HepG2 (cell line): ENCODE measurements at regions not wholly inside any gene's neighbourhood (a gene's known extent, or its start where the extent isn't known, plus 50 kb on each side); places are given as distances from the start of the nearest gene placed in this dataset.

Source experiments
- ATAC-seq: fragments of 200-7000 bp; cut with Tn5 transposase; 3 replicates; pipeline ENCODE4 v1.9.1; 2020; ENCODE audit warnings: mild to moderate bottlenecking, moderate library complexity
- BruUV-seq: library from RNA; stranded (reverse); fragments of 400-500 nt; replicated peaks from 2 replicates; lab custom pipeline; 2021; lab: Mats Ljungman, UMichigan
- CTCF ChIA-PET: fragments of 300-600 bp; formaldehyde crosslinking; extraction: SDS; loops from one replicate; lab custom pipeline; 2021; ENCODE audit warnings: low total read pairs, inconsistent platforms, low intra/inter-chr PET ratio; lab: Yijun Ruan, JAX
- POLR2A ChIA-PET: fragments of 350-600 bp; sonication (Branson Sonifier 250); formaldehyde crosslinking; loops from one replicate; lab custom pipeline; 2020; ENCODE audit warnings: antibody characterized with exemption, inconsistent platforms; lab: Yijun Ruan, JAX
- DNase-seq: peaks from one replicate; pipeline ENCODE4 v3.0.0-alpha.2; 2015; ENCODE audit warnings: low spot score
- FAIRE-seq: peaks from 3 replicates; lab custom pipeline; 2011; peaks lifted over from hg19 to GRCh38; lab: Jason Lieb, UNC
- H2AFZ ChIP-seq: one replicate; pipeline ENCODE4 v1.6.1; 2011; ENCODE audit warnings: low read length, inconsistent platforms
- H3K27ac ChIP-seq: fragments of 300-600 bp; 3 replicates; pipeline ENCODE4 v1.8.0; 2011; ENCODE audit warnings: mixed run types, mild to moderate bottlenecking, mixed read lengths, low read length, inconsistent platforms; ENCODE audit not compliant: insufficient read depth; ENCODE audit errors: extremely low read length
- H3K27me3 ChIP-seq, 2 experiments: fragments of 200-600 bp in 1 of 2; 2 replicates in 1 of 2; 3 replicates in 1 of 2; pipeline versions ENCODE4 v1.6.0 to v1.8.0; 2011; ENCODE audit warnings: low read length in 2 of 2, mild to moderate bottlenecking in 2 of 2, moderate library complexity in 2 of 2, inconsistent platforms in 1 of 2; ENCODE audit not compliant: insufficient read depth in 2 of 2, control insufficient read depth in 1 of 2
- H3K36me3 ChIP-seq, 2 experiments: fragments of 200-600 bp in 1 of 2; replicated peaks in 1 of 2; 2 replicates in 1 of 2; 3 replicates in 1 of 2; pipeline versions ENCODE4 v1.5.1 to v1.8.0; 2011; ENCODE audit warnings: low read length in 2 of 2, inconsistent platforms in 1 of 2; ENCODE audit not compliant: insufficient read depth in 2 of 2, control insufficient read depth in 1 of 2
- H3K4me1 ChIP-seq: 2 replicates; pipeline ENCODE4 v1.5.1; 2012; ENCODE audit warnings: low read length, inconsistent platforms; ENCODE audit not compliant: insufficient read depth
- H3K4me2 ChIP-seq: 2 replicates; pipeline ENCODE4 v1.6.0; 2011; ENCODE audit warnings: low read depth, low read length, inconsistent platforms
- H3K4me3 ChIP-seq, 3 experiments: fragments of 200-600 bp in 1 of 3; sonication (generic), shearing (Covaris generic) in 1 of 3; replicated peaks in 1 of 3; 2 replicates each; pipeline ENCODE4 v1.5.1; 2011 to 2016; ENCODE audit warnings: low read length in 3 of 3, inconsistent platforms in 2 of 3, low read depth in 2 of 3, mild to moderate bottlenecking in 2 of 3, control low read depth in 1 of 3, mixed read lengths in 1 of 3; ENCODE audit not compliant: insufficient read depth in 1 of 3
- H3K79me2 ChIP-seq: one replicate; pipeline ENCODE4 v1.6.1; 2011; ENCODE audit warnings: low read length, inconsistent platforms; ENCODE audit not compliant: insufficient read depth
- H3K9ac ChIP-seq: 2 replicates; pipeline ENCODE4 v1.6.0; 2011; ENCODE audit warnings: mild to moderate bottlenecking, low read depth, low read length, inconsistent platforms; ENCODE audit not compliant: insufficient read depth
- H3K9me3 ChIP-seq: 2 replicates; pipeline ENCODE4 v1.5.1; 2012; ENCODE audit warnings: mild to moderate bottlenecking, low read length
- H4K20me1 ChIP-seq: 2 replicates; pipeline ENCODE4 v1.6.0; 2011; ENCODE audit warnings: inconsistent platforms, mild to moderate bottlenecking, low read length, moderate library complexity; ENCODE audit not compliant: insufficient read depth
- ELF3 ChIP-seq: IDR thresholded peaks from 2 replicates; pipeline ENCODE4 v1.6.1; 2016; ENCODE audit warnings: missing genetic modification reagents, missing compliant biosample characterization
- HHEX ChIP-seq: IDR thresholded peaks from 2 replicates; pipeline ENCODE4 v1.6.1; 2016; ENCODE audit warnings: control low read depth
- ISX ChIP-seq: sonication (generic); formaldehyde crosslinking; conservative IDR thresholded peaks from 2 replicates; pipeline ENCODE4 v1.5.0; 2020; ENCODE audit warnings: missing genetic modification reagents
- KLF11 ChIP-seq: IDR thresholded peaks from 2 replicates; pipeline ENCODE4 v1.6.1; 2016; ENCODE audit warnings: missing compliant biosample characterization
- KLF13 ChIP-seq: sonication (generic); formaldehyde crosslinking; IDR thresholded peaks from 2 replicates; pipeline ENCODE4 v1.4.0; 2020; ENCODE audit warnings: mild to moderate bottlenecking, missing genetic modification reagents
- NONO ChIP-seq, 2 experiments: fragments of 450-650 bp in 1 of 2; sonication (generic) in 1 of 2; formaldehyde crosslinking in 1 of 2; IDR thresholded peaks in 1 of 2; conservative IDR thresholded peaks in 1 of 2; 2 replicates each; pipeline versions ENCODE4 v1.6.1 to v1.8.0; 2017 to 2022; ENCODE audit warnings: mild to moderate bottlenecking in 1 of 2, missing genetic modification reagents in 1 of 2, moderate library complexity in 1 of 2
- RAD21 ChIP-seq: fragments of 450-650 bp; formaldehyde crosslinking; IDR thresholded peaks from 2 replicates; pipeline ENCODE4 v1.5.0; 2020; ENCODE audit warnings: mild to moderate bottlenecking
- SNAPC5 ChIP-seq: sonication (generic); formaldehyde crosslinking; IDR thresholded peaks from 2 replicates; pipeline ENCODE4 v1.8.1; 2023; ENCODE audit warnings: mild to moderate bottlenecking, missing genetic modification reagents, borderline replicate concordance
- ZC3H4 ChIP-seq: sonication (generic); formaldehyde crosslinking; IDR thresholded peaks from 2 replicates; pipeline ENCODE4 v1.4.0; 2020; ENCODE audit warnings: missing genetic modification reagents, borderline replicate concordance
- ZEB1 ChIP-seq: IDR thresholded peaks from 2 replicates; pipeline ENCODE4 v1.6.1; 2012; ENCODE audit warnings: mild to moderate bottlenecking, low read depth, inconsistent platforms; ENCODE audit not compliant: insufficient replicate concordance
- ZFP62 ChIP-seq: sonication (generic); formaldehyde crosslinking; IDR thresholded peaks from 2 replicates; pipeline ENCODE4 v1.4.0; 2020; ENCODE audit warnings: missing genetic modification reagents
- ZNF24 ChIP-seq: fragments of 450-650 bp; IDR thresholded peaks from 2 replicates; pipeline ENCODE4 v1.6.1; 2017; ENCODE audit warnings: antibody characterized with exemption, mild to moderate bottlenecking
- ZNF329 ChIP-seq: sonication (generic); formaldehyde crosslinking; IDR thresholded peaks from 2 replicates; pipeline ENCODE4 v1.9.0; 2021; ENCODE audit warnings: low read depth, mild to moderate bottlenecking, missing genetic modification reagents
- ZNF383 ChIP-seq: sonication (generic); formaldehyde crosslinking; IDR thresholded peaks from 2 replicates; pipeline ENCODE4 v1.4.0; 2020; ENCODE audit warnings: missing genetic modification reagents, mild to moderate bottlenecking, borderline replicate concordance
- ZNF484 ChIP-seq: sonication (generic); formaldehyde crosslinking; IDR thresholded peaks from 2 replicates; pipeline ENCODE4 v1.5.1; 2020; ENCODE audit warnings: mild to moderate bottlenecking, low read depth, missing genetic modification reagents, borderline replicate concordance
- ZNF777 ChIP-seq: sonication (generic); formaldehyde crosslinking; IDR thresholded peaks from 2 replicates; pipeline ENCODE4 v1.4.0; 2020; ENCODE audit warnings: missing genetic modification reagents
- ZSCAN30 ChIP-seq: sonication (generic); formaldehyde crosslinking; IDR thresholded peaks from 2 replicates; pipeline ENCODE4 v1.5.0; 2020; ENCODE audit warnings: mild to moderate bottlenecking, missing genetic modification reagents
- ZSCAN31 ChIP-seq: sonication (generic); formaldehyde crosslinking; IDR thresholded peaks from 2 replicates; pipeline ENCODE4 v1.5.0; 2020; ENCODE audit warnings: low read depth, mild to moderate bottlenecking, missing genetic modification reagents
- in situ Hi-C: cut with HindIII; loops from 2 replicates; pipeline ENCODE4 v1.10.0; 2017; ENCODE audit warnings: low pct_unique_long_range_greater_than_20kb; ENCODE audit not compliant: extremely low pct_ligation_motif_present
- intact Hi-C: fragments of 100-400 bp; cut with micrococcal nuclease; formaldehyde crosslinking; loops from one replicate; pipeline ENCODE4 v1.10.0; 2022; ENCODE audit not compliant: unreplicated experiment
- TF ChIP-seq, protein P1 (sequence below): sonication (generic); formaldehyde crosslinking; IDR thresholded peaks from 2 replicates; pipeline ENCODE4 v1.4.0; 2020; ENCODE audit warnings: low read depth, missing genetic modification reagents
- TF ChIP-seq, protein P2 (sequence below): sonication (generic); formaldehyde crosslinking; IDR thresholded peaks from 2 replicates; pipeline ENCODE4 v1.5.0; 2020; ENCODE audit warnings: missing genetic modification reagents

DNA sequence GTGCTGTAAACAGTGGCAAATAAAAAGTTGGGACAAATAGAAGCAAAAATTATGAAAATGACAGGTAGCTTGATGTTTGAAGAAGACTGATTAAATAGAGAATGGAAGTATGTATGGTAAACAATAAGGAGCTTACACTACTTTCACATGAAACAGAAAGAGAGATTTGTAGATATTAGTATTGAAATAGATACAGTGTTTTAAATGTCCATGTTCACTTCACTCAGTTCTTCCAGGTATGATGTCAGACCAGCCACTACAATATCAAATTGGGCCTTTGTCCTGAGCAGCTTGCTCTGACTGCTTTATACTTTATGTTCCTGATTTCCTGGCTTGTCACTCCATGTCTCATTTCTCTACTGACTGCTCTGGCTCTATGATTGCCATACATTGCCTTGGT is 107.5 kb downstream of the CENPW start:
- no peak for ATAC-seq
- intact Hi-C loops, result no loop called here
- CTCF ChIA-PET, result no interaction called here
- DNase-seq, result no peak
- Histone ChIP-seq H3K79me2 (no peaks in the 10 kb centered on the region), H3K27ac (no peak overlapping the region), H3K9ac (no peak overlapping the region), H4K20me1 (no peaks in the 10 kb centered on the region), H3K36me3 (no peaks in the 10 kb centered on the region), H3K4me1 (no peaks in the 10 kb centered on the region), H3K27me3 (no peaks in the 10 kb centered on the region; a peak in 1 of 5 replicates), H3K9me3 (no peaks in the 10 kb centered on the region), H2AFZ (no peak overlapping the region), H3K4me2 (no peak overlapping the region), H3K4me3 (no peak overlapping the region)
- POLR2A ChIA-PET, result no interaction called here
- no peak for FAIRE-seq
- in situ Hi-C loops, result no loop called here
- TF ChIP-seq ZSCAN31 (CRISPR knock-in tag), result no peak
- TF ChIP-seq ZNF484 (CRISPR knock-in tag), result no peak
- no peak for TF ChIP-seq ZEB1
- no peak for TF ChIP-seq ZNF329 (CRISPR knock-in tag)
- TF ChIP-seq KLF13 (CRISPR knock-in tag), result no peak
- TF ChIP-seq KLF11, result no peak
- TF ChIP-seq ISX (CRISPR knock-in tag), result no peak
- no peak for TF ChIP-seq HHEX (CRISPR knock-in tag)
- TF ChIP-seq ZC3H4, result no peak
- TF ChIP-seq NONO (IDR thresholded peaks at IDR 0.05), result no peak
- no peak for TF ChIP-seq NONO (CRISPR knock-in tag; conservative IDR thresholded peaks at IDR 0.05)
- TF ChIP-seq, protein P1, sequence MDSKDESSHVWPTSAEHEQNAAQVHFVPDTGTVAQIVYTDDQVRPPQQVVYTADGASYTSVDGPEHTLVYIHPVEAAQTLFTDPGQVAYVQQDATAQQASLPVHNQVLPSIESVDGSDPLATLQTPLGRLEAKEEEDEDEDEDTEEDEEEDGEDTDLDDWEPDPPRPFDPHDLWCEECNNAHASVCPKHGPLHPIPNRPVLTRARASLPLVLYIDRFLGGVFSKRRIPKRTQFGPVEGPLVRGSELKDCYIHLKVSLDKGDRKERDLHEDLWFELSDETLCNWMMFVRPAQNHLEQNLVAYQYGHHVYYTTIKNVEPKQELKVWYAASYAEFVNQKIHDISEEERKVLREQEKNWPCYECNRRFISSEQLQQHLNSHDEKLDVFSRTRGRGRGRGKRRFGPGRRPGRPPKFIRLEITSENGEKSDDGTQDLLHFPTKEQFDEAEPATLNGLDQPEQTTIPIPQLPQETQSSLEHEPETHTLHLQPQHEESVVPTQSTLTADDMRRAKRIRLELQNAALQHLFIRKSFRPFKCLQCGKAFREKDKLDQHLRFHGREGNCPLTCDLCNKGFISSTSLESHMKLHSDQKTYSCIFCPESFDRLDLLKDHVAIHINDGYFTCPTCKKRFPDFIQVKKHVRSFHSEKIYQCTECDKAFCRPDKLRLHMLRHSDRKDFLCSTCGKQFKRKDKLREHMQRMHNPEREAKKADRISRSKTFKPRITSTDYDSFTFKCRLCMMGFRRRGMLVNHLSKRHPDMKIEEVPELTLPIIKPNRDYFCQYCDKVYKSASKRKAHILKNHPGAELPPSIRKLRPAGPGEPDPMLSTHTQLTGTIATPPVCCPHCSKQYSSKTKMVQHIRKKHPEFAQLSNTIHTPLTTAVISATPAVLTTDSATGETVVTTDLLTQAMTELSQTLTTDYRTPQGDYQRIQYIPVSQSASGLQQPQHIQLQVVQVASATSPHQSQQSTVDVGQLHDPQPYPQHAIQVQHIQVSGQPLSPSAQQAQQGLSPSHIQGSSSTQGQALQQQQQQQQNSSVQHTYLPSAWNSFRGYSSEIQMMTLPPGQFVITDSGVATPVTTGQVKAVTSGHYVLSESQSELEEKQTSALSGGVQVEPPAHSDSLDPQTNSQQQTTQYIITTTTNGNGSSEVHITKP, result no peak
- TF ChIP-seq ELF3 (CRISPR knock-in tag), result no peak
- TF ChIP-seq ZNF777 (CRISPR knock-in tag), result no peak
- TF ChIP-seq RAD21, result no peak
- TF ChIP-seq ZSCAN30 (CRISPR knock-in tag), result no peak
- no peak for TF ChIP-seq ZFP62 (CRISPR knock-in tag)
- TF ChIP-seq, protein P2, sequence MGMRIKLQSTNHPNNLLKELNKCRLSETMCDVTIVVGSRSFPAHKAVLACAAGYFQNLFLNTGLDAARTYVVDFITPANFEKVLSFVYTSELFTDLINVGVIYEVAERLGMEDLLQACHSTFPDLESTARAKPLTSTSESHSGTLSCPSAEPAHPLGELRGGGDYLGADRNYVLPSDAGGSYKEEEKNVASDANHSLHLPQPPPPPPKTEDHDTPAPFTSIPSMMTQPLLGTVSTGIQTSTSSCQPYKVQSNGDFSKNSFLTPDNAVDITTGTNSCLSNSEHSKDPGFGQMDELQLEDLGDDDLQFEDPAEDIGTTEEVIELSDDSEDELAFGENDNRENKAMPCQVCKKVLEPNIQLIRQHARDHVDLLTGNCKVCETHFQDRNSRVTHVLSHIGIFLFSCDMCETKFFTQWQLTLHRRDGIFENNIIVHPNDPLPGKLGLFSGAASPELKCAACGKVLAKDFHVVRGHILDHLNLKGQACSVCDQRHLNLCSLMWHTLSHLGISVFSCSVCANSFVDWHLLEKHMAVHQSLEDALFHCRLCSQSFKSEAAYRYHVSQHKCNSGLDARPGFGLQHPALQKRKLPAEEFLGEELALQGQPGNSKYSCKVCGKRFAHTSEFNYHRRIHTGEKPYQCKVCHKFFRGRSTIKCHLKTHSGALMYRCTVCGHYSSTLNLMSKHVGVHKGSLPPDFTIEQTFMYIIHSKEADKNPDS, result no peak
- TF ChIP-seq ZNF383 (CRISPR knock-in tag), result no peak
- TF ChIP-seq ZNF24, result no peak
- no peak for TF ChIP-seq SNAPC5 (CRISPR knock-in tag)
- BruUV-seq, result no TSS peak
